HepG2 (cell line): ENCODE measurements at regions not wholly inside any gene's neighbourhood (a gene's known extent, or its start where the extent isn't known, plus 50 kb on each side); places are given as distances from the start of the nearest gene placed in this dataset.
A peak's percentile ranks its signal among the peaks of the same experiment; 100 is the strongest.

ENCODE experiments used
- ATAC-seq: fragments of 200-7000 bp; cut with Tn5 transposase; 3 replicates; pipeline ENCODE4 v1.9.1; 2020; ENCODE audit warnings: mild to moderate bottlenecking, moderate library complexity
- BruUV-seq: library from RNA; stranded (reverse); fragments of 400-500 nt; replicated peaks from 2 replicates; lab custom pipeline; 2021; lab: Mats Ljungman, UMichigan
- CTCF ChIA-PET: fragments of 300-600 bp; formaldehyde crosslinking; extraction: SDS; loops from one replicate; lab custom pipeline; 2021; ENCODE audit warnings: low total read pairs, inconsistent platforms, low intra/inter-chr PET ratio; lab: Yijun Ruan, JAX
- POLR2A ChIA-PET: fragments of 350-600 bp; sonication (Branson Sonifier 250); formaldehyde crosslinking; loops from one replicate; lab custom pipeline; 2020; ENCODE audit warnings: antibody characterized with exemption, inconsistent platforms; lab: Yijun Ruan, JAX
- DNase-seq: peaks from one replicate; pipeline ENCODE4 v3.0.0-alpha.2; 2015; ENCODE audit warnings: low spot score
- FAIRE-seq: peaks from 3 replicates; lab custom pipeline; 2011; peaks lifted over from hg19 to GRCh38; lab: Jason Lieb, UNC
- H2AFZ ChIP-seq: one replicate; pipeline ENCODE4 v1.6.1; 2011; ENCODE audit warnings: low read length, inconsistent platforms
- H3K27ac ChIP-seq: fragments of 300-600 bp; 3 replicates; pipeline ENCODE4 v1.8.0; 2011; ENCODE audit warnings: mixed run types, mild to moderate bottlenecking, mixed read lengths, low read length, inconsistent platforms; ENCODE audit not compliant: insufficient read depth; ENCODE audit errors: extremely low read length
- H3K27me3 ChIP-seq, 2 experiments: fragments of 200-600 bp in 1 of 2; 2 replicates in 1 of 2; 3 replicates in 1 of 2; pipeline versions ENCODE4 v1.6.0 to v1.8.0; 2011; ENCODE audit warnings: low read length in 2 of 2, mild to moderate bottlenecking in 2 of 2, moderate library complexity in 2 of 2, inconsistent platforms in 1 of 2; ENCODE audit not compliant: insufficient read depth in 2 of 2, control insufficient read depth in 1 of 2
- H3K36me3 ChIP-seq, 2 experiments: fragments of 200-600 bp in 1 of 2; replicated peaks in 1 of 2; 2 replicates in 1 of 2; 3 replicates in 1 of 2; pipeline versions ENCODE4 v1.5.1 to v1.8.0; 2011; ENCODE audit warnings: low read length in 2 of 2, inconsistent platforms in 1 of 2; ENCODE audit not compliant: insufficient read depth in 2 of 2, control insufficient read depth in 1 of 2
- H3K4me1 ChIP-seq: 2 replicates; pipeline ENCODE4 v1.5.1; 2012; ENCODE audit warnings: low read length, inconsistent platforms; ENCODE audit not compliant: insufficient read depth
- H3K4me2 ChIP-seq: 2 replicates; pipeline ENCODE4 v1.6.0; 2011; ENCODE audit warnings: low read depth, low read length, inconsistent platforms
- H3K4me3 ChIP-seq, 3 experiments: fragments of 200-600 bp in 1 of 3; sonication (generic), shearing (Covaris generic) in 1 of 3; replicated peaks in 1 of 3; 2 replicates each; pipeline ENCODE4 v1.5.1; 2011 to 2016; ENCODE audit warnings: low read length in 3 of 3, inconsistent platforms in 2 of 3, low read depth in 2 of 3, mild to moderate bottlenecking in 2 of 3, control low read depth in 1 of 3, mixed read lengths in 1 of 3; ENCODE audit not compliant: insufficient read depth in 1 of 3
- H3K79me2 ChIP-seq: one replicate; pipeline ENCODE4 v1.6.1; 2011; ENCODE audit warnings: low read length, inconsistent platforms; ENCODE audit not compliant: insufficient read depth
- H3K9ac ChIP-seq: 2 replicates; pipeline ENCODE4 v1.6.0; 2011; ENCODE audit warnings: mild to moderate bottlenecking, low read depth, low read length, inconsistent platforms; ENCODE audit not compliant: insufficient read depth
- H3K9me3 ChIP-seq: 2 replicates; pipeline ENCODE4 v1.5.1; 2012; ENCODE audit warnings: mild to moderate bottlenecking, low read length
- H4K20me1 ChIP-seq: 2 replicates; pipeline ENCODE4 v1.6.0; 2011; ENCODE audit warnings: inconsistent platforms, mild to moderate bottlenecking, low read length, moderate library complexity; ENCODE audit not compliant: insufficient read depth
- ATF4 ChIP-seq, 2 experiments: fragments of 450-650 bp in 1 of 2; sonication (generic) in 1 of 2; formaldehyde crosslinking; IDR thresholded peaks; 2 replicates each; pipeline versions ENCODE4 v1.5.0 to v1.8.0; 2020 to 2022; ENCODE audit warnings: mild to moderate bottlenecking in 1 of 2, missing genetic modification reagents in 1 of 2
- CBX1 ChIP-seq: IDR thresholded peaks from one replicate; pipeline ENCODE4 v1.6.1; 2016; ENCODE audit warnings: antibody characterized with exemption, low read depth
- HNF1B ChIP-seq: sonication (generic); formaldehyde crosslinking; IDR thresholded peaks from 2 replicates; pipeline ENCODE4 v1.5.1; 2020; ENCODE audit warnings: mild to moderate bottlenecking, moderate library complexity, missing genetic modification reagents
- LRRFIP1 ChIP-seq: sonication (generic); formaldehyde crosslinking; conservative IDR thresholded peaks from 2 replicates; pipeline ENCODE4 v1.4.0; 2020; ENCODE audit warnings: missing genetic modification reagents
- MXD4 ChIP-seq: IDR thresholded peaks from 2 replicates; pipeline ENCODE4 v1.6.1; 2016; ENCODE audit warnings: mild to moderate bottlenecking, missing biosample characterization, missing genetic modification reagents
- PITX1 ChIP-seq: sonication (generic); formaldehyde crosslinking; IDR thresholded peaks from 2 replicates; pipeline ENCODE4 v1.5.1; 2020; ENCODE audit warnings: mild to moderate bottlenecking, missing genetic modification reagents
- ZIK1 ChIP-seq: sonication (generic); formaldehyde crosslinking; IDR thresholded peaks from 2 replicates; pipeline ENCODE4 v1.5.0; 2020; ENCODE audit warnings: mild to moderate bottlenecking, low read depth, missing genetic modification reagents, borderline replicate concordance
- ZNF556 ChIP-seq: sonication (generic); formaldehyde crosslinking; IDR thresholded peaks from 2 replicates; pipeline ENCODE4 v1.4.0; 2020; ENCODE audit warnings: mild to moderate bottlenecking, missing genetic modification reagents, borderline replicate concordance
- ZNF577 ChIP-seq: sonication (generic); formaldehyde crosslinking; IDR thresholded peaks from 2 replicates; pipeline ENCODE4 v1.4.0; 2020; ENCODE audit warnings: mild to moderate bottlenecking, low read depth, missing genetic modification reagents, borderline replicate concordance
- ZNF687 ChIP-seq: sonication (generic); formaldehyde crosslinking; IDR thresholded peaks from 2 replicates; pipeline ENCODE4 v1.5.1; 2020; ENCODE audit warnings: mild to moderate bottlenecking, missing genetic modification reagents, moderate library complexity
- ZNF788 ChIP-seq: sonication (generic); formaldehyde crosslinking; IDR thresholded peaks from 2 replicates; pipeline ENCODE4 v1.5.0; 2020; ENCODE audit warnings: mild to moderate bottlenecking, missing genetic modification reagents, borderline replicate concordance
- WGBS: methylation state at CpG from one replicate; pipeline ENCODE4 v1.1.6; 2017; ENCODE audit warnings: low lambda C conversion rate; 5-methylcytosine and 5-hydroxymethylcytosine counted together
- in situ Hi-C: cut with HindIII; loops from 2 replicates; pipeline ENCODE4 v1.10.0; 2017; ENCODE audit warnings: low pct_unique_long_range_greater_than_20kb; ENCODE audit not compliant: extremely low pct_ligation_motif_present
- intact Hi-C: fragments of 100-400 bp; cut with micrococcal nuclease; formaldehyde crosslinking; loops from one replicate; pipeline ENCODE4 v1.10.0; 2022; ENCODE audit not compliant: unreplicated experiment

DNA sequence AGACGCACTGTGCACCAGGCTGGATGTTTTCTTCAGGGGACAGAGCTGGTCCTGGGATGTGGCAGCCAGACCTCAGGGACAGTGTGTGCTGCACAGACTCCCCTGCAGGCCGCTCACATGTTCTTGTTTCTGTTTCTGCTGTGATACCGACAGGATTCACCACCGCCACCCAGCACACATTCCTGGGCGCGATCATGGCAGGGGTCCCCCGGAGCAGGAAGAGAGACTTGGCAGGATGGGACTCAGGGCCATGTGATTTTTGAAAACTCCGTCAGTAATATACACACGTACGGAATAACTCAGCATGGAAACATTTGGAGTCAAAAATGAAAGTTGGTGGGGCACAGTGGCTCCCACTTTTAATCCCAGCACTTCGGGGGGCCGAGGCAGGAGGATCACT, 79.0 kb downstream of the HAPSTR1 start:
- no TSS peak for BruUV-seq
- H3K4me2 ChIP-seq, result peak overlapping the region; percentile 48
- peaks cover 0 to 20% of the 10 kb centered on the region in 2 experiments; a peak in 3 of 5 replicates for H3K27me3 ChIP-seq
- DNase-seq (no peak), FAIRE-seq (no peak)
- H3K4me3 ChIP-seq, result 0 out of 6 replicates have a peak overlapping the region, but pooled peaks of 1 of the 3 experiments have one; percentile 0
- WGBS, result 23% methylated on average over 12 of the region's 12 CpGs
- H4K20me1 ChIP-seq, result no peaks in the 10 kb centered on the region
- CTCF ChIA-PET, result no interaction called here
- POLR2A ChIA-PET, result no interaction called here
- no peaks in the 10 kb centered on the region for H3K79me2 ChIP-seq
- in situ Hi-C loops, result no loop called here
- H3K4me1 ChIP-seq, result no peaks in the 10 kb centered on the region
- H3K36me3 ChIP-seq, result no peaks in the 10 kb centered on the region
- no peak overlapping the region for H2AFZ ChIP-seq
- no peak overlapping the region for H3K27ac ChIP-seq
- no peak overlapping the region for H3K9ac ChIP-seq
- intact Hi-C loops, result no loop called here
- no peak for TF ChIP-seq ATF4 (CRISPR knock-in tag; IDR thresholded peaks at IDR 0.05)
- 0 out of 2 replicates have a peak, but pooled peaks have one; percentile 22 for TF ChIP-seq ZNF788
- TF ChIP-seq PITX1 (CRISPR knock-in tag), result no peak
- no peak for TF ChIP-seq LRRFIP1 (CRISPR knock-in tag)
- no peak for TF ChIP-seq ZNF556
- TF ChIP-seq CBX1, result no peak
- TF ChIP-seq ZNF687 (CRISPR knock-in tag), result 0 out of 2 replicates have a peak, but pooled peaks have one; percentile 5
- TF ChIP-seq ZIK1, result no peak
- no peak for TF ChIP-seq ZNF577 (CRISPR knock-in tag)
- no peak for TF ChIP-seq MXD4 (CRISPR knock-in tag)
- peak; percentile 29; the same call in 1 of the 2 replicates for TF ChIP-seq HNF1B (CRISPR knock-in tag)
- TF ChIP-seq, all 625 proteins: peak for 3
- ATAC-seq, result peak; percentile 88
- H3K9me3 ChIP-seq, result no peaks in the 10 kb centered on the region
